ENCODE measurements at regions not wholly inside any gene's neighbourhood (a gene's known extent, or its start where the extent isn't known, plus 50 kb on each side); places are given as distances from the start of the nearest gene placed in this dataset.
A peak's percentile ranks its signal among the peaks of the same experiment; 100 is the strongest.
"Not testable (repeated sequence)": the region's sequence is repeated elsewhere in the genome, so short reads cannot be mapped to it uniquely, and the experiment has no call there.

DNA sequence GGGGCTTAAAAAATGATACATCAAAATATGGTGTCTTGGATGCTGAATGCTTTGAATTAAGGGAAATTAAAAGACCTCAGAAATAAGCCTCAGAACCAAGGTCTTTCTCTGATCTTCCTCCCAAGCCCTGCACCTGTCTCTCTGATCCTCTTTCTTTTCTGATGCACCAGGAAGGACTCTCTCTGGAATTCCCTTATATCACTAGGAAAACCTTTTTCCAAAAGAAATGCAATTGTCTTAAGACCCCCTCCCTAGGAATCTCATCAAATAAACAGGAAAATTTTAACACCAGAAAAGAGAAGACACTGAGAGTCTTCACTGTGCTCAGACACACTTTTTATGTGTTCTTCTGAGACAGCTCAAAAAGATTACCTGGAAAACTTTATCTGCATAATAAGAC is 159.5 kb upstream of the PTBP2 start:
- DNase-seq (ENCODE audit: insufficient read length) (no peak), FAIRE-seq (no peak)
- TF ChIP-seq TAF1 (IDR thresholded peaks at IDR 0.05; ENCODE audit: borderline replicate concordance, low read depth, low read length) (no peak), POLR2AphosphoS5 (IDR thresholded peaks at IDR 0.05; ENCODE audit: low read depth, low read length) (no peak), POLR2A (IDR thresholded peaks at IDR 0.05; ENCODE audit: low read depth, low read length) (no peak)

DNA sequence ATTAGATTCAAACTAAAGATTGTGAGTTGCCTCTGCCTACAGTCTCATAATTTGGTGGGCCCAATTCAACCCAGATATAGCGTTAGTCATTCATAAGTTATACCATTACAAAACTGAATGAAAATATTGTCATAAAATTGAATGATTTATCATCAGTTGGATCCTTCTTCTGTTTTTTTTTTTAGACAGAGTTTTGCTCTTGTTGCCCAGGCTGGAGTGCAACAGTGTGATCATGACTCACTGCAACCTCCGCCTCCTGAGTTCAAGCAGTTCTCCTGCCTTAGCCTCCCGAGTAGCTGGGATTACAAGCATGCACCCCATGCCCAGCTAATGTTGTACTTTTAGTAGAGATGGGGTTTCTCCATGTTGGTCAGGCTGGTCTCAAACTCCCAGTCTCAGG is 157.2 kb upstream of the PTBP2 start:
- DNase-seq (ENCODE audit: insufficient read length); FAIRE-seq: not testable (repeated sequence)

DNA sequence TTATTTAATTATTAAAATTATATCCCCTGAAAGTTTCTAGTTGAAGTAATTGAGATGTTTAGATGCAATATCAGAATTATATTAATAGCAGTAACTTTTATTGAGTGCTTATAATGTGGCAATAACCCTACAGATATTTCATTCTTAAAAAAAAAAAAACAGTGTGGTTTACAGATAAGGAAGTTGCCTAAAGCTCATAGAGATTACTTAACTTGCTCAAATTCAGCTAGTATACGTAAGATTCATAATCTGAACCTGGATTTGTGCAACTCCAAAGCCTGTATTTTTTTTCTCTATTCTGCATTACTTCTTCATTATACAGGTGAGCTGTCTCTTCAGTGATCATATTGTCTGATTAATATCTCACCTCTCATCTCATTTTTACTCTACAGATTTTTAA is 156.0 kb upstream of the PTBP2 start:
- no peak for FAIRE-seq
- DNase-seq (ENCODE audit: insufficient read length): no peak
- TF ChIP-seq TAF1 (IDR thresholded peaks at IDR 0.05; ENCODE audit: borderline replicate concordance, low read depth, low read length): no peak
- TF ChIP-seq POLR2AphosphoS5 (IDR thresholded peaks at IDR 0.05; ENCODE audit: low read depth, low read length): no peak
- TF ChIP-seq POLR2A (IDR thresholded peaks at IDR 0.05; ENCODE audit: low read depth, low read length): no peak

DNA sequence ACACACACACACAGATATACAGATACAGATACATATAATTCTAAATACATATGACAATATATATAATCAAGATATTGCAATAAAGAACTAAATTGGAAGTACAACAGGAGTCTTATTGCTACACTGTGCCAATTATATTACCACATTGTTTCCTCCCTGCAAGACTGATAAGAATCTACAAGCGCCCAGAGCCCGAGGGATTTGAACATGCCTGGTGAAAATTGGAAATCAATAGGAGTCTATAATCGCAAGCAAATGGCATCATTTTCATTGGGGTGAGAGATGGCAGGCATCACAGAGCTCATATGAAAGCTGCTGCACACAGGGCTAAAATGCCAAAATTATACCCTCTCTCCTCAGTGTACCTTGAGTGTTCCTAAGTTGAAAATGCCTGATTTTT is 152.9 kb upstream of the PTBP2 start:
- DNase-seq (ENCODE audit: insufficient read length) (no peak), FAIRE-seq (no peak)
- TF ChIP-seq POLR2AphosphoS5 (IDR thresholded peaks at IDR 0.05; ENCODE audit: low read depth, low read length) (no peak), POLR2A (IDR thresholded peaks at IDR 0.05; ENCODE audit: low read depth, low read length) (no peak), TAF1 (IDR thresholded peaks at IDR 0.05; ENCODE audit: borderline replicate concordance, low read depth, low read length) (no peak)

DNA sequence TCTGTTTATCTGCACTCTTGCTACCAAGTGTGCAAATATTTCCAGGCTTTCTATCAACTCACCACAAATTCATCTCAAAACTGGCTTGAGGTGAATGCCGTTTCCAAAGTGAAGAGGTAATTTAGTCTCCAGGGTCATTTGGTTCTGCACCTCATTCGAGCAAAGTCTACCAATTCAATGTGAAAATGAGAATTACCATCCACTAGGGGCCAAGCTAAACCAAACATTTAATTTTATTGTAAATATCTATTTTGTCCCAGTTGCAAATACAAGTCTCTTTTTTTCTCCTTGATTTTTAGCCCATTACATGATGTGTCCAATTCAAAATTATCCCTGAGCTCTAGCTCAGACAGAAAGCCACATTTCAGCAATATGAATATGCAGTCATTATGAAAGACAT is 152.3 kb upstream of the PTBP2 start:
- FAIRE-seq (no peak), DNase-seq (ENCODE audit: insufficient read length) (no peak)
- no peak for TF ChIP-seq POLR2A (IDR thresholded peaks at IDR 0.05; ENCODE audit: low read depth, low read length)
- TF ChIP-seq TAF1 (IDR thresholded peaks at IDR 0.05; ENCODE audit: borderline replicate concordance, low read depth, low read length): no peak

DNA sequence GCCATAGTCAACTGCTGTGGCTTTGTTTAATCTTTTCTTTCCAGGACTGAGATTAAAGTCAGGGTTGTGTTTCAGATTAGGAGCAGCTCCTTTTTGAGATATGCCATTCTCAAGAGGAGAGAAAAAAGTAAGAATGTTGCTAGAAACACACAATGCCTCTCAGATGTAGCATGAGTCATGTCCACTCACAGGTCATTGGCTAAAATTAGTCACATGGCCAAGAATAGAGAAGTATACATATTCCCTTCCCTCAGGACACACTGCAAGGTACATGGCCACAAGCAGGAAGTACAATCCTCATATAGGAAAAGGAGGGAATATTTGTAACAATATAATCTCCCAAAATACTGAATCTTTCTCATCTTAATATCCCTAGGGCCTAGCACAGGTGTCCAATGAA is 141.9 kb upstream of the PTBP2 start:
- DNase-seq (ENCODE audit: insufficient read length) (no peak), FAIRE-seq (no peak)
- TF ChIP-seq POLR2A (IDR thresholded peaks at IDR 0.05; ENCODE audit: low read depth, low read length): no peak
- no peak for TF ChIP-seq POLR2AphosphoS5 (IDR thresholded peaks at IDR 0.05; ENCODE audit: low read depth, low read length)
- TF ChIP-seq TAF1 (IDR thresholded peaks at IDR 0.05; ENCODE audit: borderline replicate concordance, low read depth, low read length): no peak

DNA sequence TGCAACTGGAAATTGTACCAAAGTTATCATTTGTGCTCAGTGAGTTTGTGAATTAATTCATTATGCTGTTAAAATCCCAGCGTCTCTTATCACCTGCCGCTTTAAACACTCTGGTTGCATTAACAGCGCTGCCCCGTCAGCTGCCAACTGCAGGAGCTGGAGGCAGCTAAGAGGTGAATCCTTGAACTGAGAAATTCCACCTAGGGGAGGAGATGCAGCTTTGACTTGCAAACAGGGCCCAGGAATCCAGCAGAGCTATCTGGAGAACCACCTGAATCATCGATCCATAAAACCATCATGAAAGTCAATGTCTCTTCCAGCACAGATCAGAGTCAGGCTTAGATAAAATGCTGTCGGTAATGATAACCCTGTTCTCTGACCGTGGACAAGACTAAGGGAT is 140.7 kb upstream of the PTBP2 start:
- TF ChIP-seq TAF1 (IDR thresholded peaks at IDR 0.05; ENCODE audit: borderline replicate concordance, low read depth, low read length): no peak
- no peak for TF ChIP-seq POLR2AphosphoS5 (IDR thresholded peaks at IDR 0.05; ENCODE audit: low read depth, low read length)
- TF ChIP-seq POLR2A (IDR thresholded peaks at IDR 0.05; ENCODE audit: low read depth, low read length): no peak
- no peak for DNase-seq (ENCODE audit: insufficient read length)
- no peak for FAIRE-seq

DNA sequence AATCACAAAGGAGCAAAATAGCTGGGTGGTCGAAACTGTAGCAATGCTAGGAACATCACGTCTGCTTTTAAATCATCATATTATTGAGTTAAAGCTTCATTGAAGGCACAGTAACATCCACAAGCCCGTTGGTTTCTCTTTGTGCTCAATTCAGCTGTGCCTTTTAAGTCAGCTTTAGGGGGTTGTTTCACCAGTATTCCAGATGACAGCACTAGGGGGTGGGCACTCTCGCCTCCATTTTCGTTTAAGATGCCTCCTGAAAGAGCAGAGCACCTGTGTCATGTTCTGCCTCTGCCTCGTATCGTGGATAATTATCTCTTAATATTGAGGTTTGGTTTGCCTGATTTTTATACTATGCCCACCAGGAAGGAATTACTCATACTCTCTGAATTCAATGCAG is 139.8 kb upstream of the PTBP2 start:
- TF ChIP-seq POLR2A (IDR thresholded peaks at IDR 0.05; ENCODE audit: low read depth, low read length) (no peak), POLR2AphosphoS5 (IDR thresholded peaks at IDR 0.05; ENCODE audit: low read depth, low read length) (no peak), TAF1 (IDR thresholded peaks at IDR 0.05; ENCODE audit: borderline replicate concordance, low read depth, low read length) (no peak)
- FAIRE-seq (no peak), DNase-seq (ENCODE audit: insufficient read length) (no peak)

DNA sequence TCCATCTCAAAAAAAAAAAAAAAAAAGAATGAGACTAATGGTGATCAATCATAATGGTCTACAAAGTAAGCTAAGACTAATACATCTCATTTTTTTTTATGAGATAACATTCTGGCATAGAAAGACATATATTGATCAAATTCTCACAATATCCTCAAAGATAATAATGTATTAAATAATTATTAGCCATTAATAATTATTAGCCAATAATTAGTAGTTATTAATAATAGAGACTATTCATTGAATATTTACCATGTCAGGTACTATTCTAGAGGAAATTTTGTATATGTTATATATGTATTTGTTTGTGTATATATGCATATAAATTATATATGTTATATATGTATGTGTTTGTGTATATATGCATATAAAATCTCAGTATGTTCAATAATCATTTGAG is 137.7 kb upstream of the PTBP2 start:
- FAIRE-seq: no peak

DNA sequence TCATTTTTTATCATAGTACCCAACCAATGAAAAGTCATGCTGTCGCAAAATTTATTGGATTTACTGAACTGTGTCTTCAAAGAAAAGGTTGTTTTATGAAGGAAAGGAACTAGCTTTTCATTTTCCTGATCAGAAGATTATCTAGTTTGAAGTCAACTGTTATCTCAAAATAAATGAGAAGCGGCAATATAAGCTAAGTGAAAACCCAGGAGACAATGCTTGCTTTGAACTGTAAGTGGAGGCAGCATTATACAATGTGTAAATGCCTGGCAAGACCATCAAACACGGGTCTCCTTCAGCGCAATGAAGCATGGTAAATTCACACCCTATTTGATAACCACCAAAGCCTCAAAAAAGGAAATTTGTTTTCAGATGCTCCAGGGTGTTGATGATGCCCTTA is 134.4 kb upstream of the PTBP2 start:
- DNase-seq (ENCODE audit: insufficient read length) (no peak), FAIRE-seq (no peak)
- no peak for TF ChIP-seq POLR2AphosphoS5 (IDR thresholded peaks at IDR 0.05; ENCODE audit: low read depth, low read length)
- TF ChIP-seq TAF1 (IDR thresholded peaks at IDR 0.05; ENCODE audit: borderline replicate concordance, low read depth, low read length): no peak
- no peak for TF ChIP-seq POLR2A (IDR thresholded peaks at IDR 0.05; ENCODE audit: low read depth, low read length)

More for the DNA sequence above, 137.7 kb upstream of the PTBP2 start:
- DNase-seq (ENCODE audit: insufficient read length): no peak
- TF ChIP-seq POLR2A (IDR thresholded peaks at IDR 0.05; ENCODE audit: low read depth, low read length): no peak
- TF ChIP-seq TAF1 (IDR thresholded peaks at IDR 0.05; ENCODE audit: borderline replicate concordance, low read depth, low read length): no peak
- no peak for TF ChIP-seq POLR2AphosphoS5 (IDR thresholded peaks at IDR 0.05; ENCODE audit: low read depth, low read length)

DNA sequence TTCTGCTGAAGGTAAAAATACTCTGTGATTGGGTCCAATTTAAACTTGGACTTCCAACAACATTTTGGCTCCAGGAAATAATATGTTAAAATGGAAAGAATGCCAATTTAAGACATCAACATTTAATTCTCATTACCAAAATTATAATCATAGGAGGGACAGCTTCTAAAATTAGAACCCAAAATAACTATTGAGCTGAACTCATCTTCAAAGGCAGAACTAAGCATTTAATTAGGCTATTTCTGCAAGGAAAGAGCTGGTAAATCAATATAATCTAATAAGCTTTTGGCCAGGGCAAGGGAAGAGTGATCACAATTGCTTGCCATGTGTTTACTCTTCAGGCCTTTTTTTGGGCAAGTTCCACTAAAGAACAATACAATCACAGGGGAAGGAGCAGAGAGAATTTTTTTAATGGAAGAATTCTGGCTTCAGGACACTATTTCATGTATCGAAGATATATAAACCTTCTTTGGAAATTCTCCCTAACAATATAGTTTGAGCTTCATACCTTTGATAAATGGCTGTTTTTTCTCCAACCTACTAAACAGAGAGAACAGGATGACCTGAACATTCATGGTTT is 133.1 kb upstream of the PTBP2 start:
- FAIRE-seq (no peak), DNase-seq (ENCODE audit: insufficient read length) (no peak)
- TF ChIP-seq TAF1 (IDR thresholded peaks at IDR 0.05; ENCODE audit: borderline replicate concordance, low read depth, low read length): no peak
- no peak for TF ChIP-seq POLR2AphosphoS5 (IDR thresholded peaks at IDR 0.05; ENCODE audit: low read depth, low read length)
- TF ChIP-seq POLR2A (IDR thresholded peaks at IDR 0.05; ENCODE audit: low read depth, low read length): no peak

DNA sequence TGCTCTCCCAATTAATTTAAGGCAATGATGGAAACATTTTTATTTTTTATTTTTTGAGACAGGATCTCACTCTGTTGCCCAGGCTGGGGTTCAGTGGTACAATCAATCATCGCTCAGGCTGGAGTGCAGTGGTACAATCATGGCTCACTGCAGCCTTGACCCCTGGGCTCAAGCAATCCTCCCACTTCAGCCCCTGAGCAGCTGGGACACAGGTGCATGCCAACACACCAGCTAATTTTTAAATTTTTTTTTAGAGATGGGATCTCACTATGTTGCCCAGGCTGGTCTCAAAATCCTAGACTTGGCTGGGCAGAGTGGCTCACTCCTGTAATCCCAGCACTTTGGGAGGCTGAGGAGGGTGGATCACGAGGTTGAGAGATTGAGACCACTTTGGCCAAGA is 126.1 kb upstream of the PTBP2 start:
- FAIRE-seq; DNase-seq (ENCODE audit: insufficient read length): not testable (repeated sequence)

DNA sequence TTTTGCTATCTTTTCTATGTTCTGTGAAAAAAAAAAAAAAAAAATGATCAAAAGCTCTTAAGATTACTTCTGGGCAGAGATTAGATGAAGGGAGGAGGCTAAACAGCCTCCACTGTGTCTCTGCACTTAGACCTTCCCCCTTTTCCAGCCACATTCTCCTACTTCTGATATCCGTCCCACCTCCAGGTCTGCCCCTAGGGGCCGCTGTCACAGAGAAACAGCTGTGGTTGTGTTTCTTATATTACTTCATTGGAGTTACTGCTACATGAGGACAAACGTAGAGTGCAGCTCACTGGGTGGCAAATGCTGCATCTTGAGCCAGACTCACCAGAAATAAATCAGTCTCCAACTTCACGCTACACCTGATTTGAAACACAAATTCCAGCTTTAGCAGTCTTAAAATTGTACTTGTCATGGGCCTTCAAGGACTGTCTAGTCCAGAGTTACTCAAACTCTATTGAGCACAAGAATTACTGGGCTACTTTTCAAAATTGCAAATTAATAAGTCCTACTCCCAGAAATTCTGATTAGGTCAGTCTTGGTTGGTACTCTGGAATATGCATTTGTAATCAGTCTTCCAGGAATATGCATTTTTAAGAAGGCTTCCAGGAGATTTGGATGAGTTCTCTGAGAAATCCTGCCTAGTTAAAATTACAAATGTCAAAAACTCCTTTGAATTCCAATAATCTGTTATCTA is 125.2 kb upstream of the PTBP2 start:
- TF ChIP-seq POLR2AphosphoS5 (IDR thresholded peaks at IDR 0.05; ENCODE audit: low read depth, low read length) (no peak), TAF1 (IDR thresholded peaks at IDR 0.05; ENCODE audit: borderline replicate concordance, low read depth, low read length) (no peak), POLR2A (IDR thresholded peaks at IDR 0.05; ENCODE audit: low read depth, low read length) (no peak)
- DNase-seq (ENCODE audit: insufficient read length) (peak; percentile 5), FAIRE-seq (peak; percentile 9)

Data from GM12892 (cell line).